ENCODE measurements at regions not wholly inside any gene's neighbourhood (a gene's known extent, or its start where the extent isn't known, plus 50 kb on each side); places are given as distances from the start of the nearest gene placed in this dataset.
"Not testable (repeated sequence)": the region's sequence is repeated elsewhere in the genome, so short reads cannot be mapped to it uniquely, and the experiment has no call there.

GRCh38 chr4:59540311-59540710 lies 1659.8 kb upstream of the ADGRL3 start:
- TF ChIP-seq EZH2 (IDR thresholded peaks at IDR 0.05; ENCODE audit: borderline replicate concordance, low read depth, low read length, poor library complexity, severe bottlenecking) (no peak), CTCF (conservative IDR thresholded peaks at IDR 0.05; ENCODE audit: low read depth, low read length) (no peak)
- BruUV-seq (replicated peaks), result no TSS peak
- CTCF ChIA-PET, result no interaction called here
- H3K4me1 ChIP-seq (ENCODE audit: insufficient read depth, low read length, poor library complexity, severe bottlenecking), result no peaks in the 10 kb centered on the region
- no peak for DNase-seq (ENCODE audit: low spot score)
- H3K27me3 ChIP-seq (replicated peaks; ENCODE audit: insufficient read depth, low read depth, low read length, poor library complexity), result no peaks in the 10 kb centered on the region
- no peaks in the 10 kb centered on the region for H3K36me3 ChIP-seq (ENCODE audit: insufficient read depth, low read length, poor library complexity, severe bottlenecking)
- intact Hi-C loops (cut with micrococcal nuclease; ENCODE audit: unreplicated experiment), result no loop called here
- H3K4me3 ChIP-seq (ENCODE audit: low read depth, low read length, poor library complexity, severe bottlenecking), result no peak overlapping the region
- POLR2A ChIA-PET (ENCODE audit: low non-redundant PET), result no interaction called here
- no peak overlapping the region for H3K27ac ChIP-seq (ENCODE audit: low read depth, low read length, poor library complexity, severe bottlenecking)
- no peaks in the 10 kb centered on the region for H3K9me3 ChIP-seq (ENCODE audit: low read depth, low read length, poor library complexity, severe bottlenecking)

DNA sequence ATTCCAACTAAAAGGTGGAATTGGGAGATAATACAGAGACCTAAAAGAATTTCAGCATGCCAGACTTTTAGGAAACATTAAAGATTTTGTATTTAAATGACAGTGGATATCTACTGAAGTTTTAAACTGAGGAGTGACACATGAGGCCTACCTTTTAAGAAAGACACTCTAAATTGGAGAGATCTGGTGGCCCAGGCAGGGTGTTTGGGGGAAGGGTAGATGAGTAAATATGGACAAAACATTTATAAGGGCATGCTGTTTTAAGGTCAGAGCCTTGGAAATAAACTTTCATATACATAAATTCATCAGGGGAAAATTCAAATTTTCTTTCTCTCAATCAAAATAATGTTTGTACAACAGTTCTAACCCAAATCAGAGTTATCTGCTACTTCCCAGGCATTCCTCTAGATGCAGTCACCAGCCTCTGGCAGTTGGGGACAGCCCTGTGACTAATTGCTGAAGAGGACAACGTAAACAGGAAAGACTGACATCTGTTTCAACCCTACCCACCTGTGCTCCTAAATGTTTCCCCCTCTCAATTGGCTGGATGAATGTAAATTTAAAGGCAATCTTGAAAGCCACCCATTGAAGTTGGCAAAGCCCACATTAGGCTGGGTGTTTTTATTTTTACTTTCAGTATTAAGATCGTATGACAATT lies 1646.9 kb upstream of the ADGRL3 start:
- ChIA-PET POLR2A (ENCODE audit: low non-redundant PET) (no interaction called here), CTCF (no interaction called here)
- no TSS peak for BruUV-seq (replicated peaks)
- H3K4me3 ChIP-seq (ENCODE audit: low read depth, low read length, poor library complexity, severe bottlenecking), result no peak overlapping the region
- intact Hi-C loops (cut with micrococcal nuclease; ENCODE audit: unreplicated experiment), result no loop called here
- H3K4me1 ChIP-seq (ENCODE audit: insufficient read depth, low read length, poor library complexity, severe bottlenecking), result no peaks in the 10 kb centered on the region
- no peak for DNase-seq (ENCODE audit: low spot score)
- H3K36me3 ChIP-seq (ENCODE audit: insufficient read depth, low read length, poor library complexity, severe bottlenecking), result no peaks in the 10 kb centered on the region
- no peaks in the 10 kb centered on the region for H3K9me3 ChIP-seq (ENCODE audit: low read depth, low read length, poor library complexity, severe bottlenecking)
- no peaks in the 10 kb centered on the region for H3K27me3 ChIP-seq (replicated peaks; ENCODE audit: insufficient read depth, low read depth, low read length, poor library complexity)
- no peak overlapping the region for H3K27ac ChIP-seq (ENCODE audit: low read depth, low read length, poor library complexity, severe bottlenecking)
- TF ChIP-seq CTCF (conservative IDR thresholded peaks at IDR 0.05; ENCODE audit: low read depth, low read length) (no peak), EZH2 (IDR thresholded peaks at IDR 0.05; ENCODE audit: borderline replicate concordance, low read depth, low read length, poor library complexity, severe bottlenecking) (no peak)

- H3K27me3 ChIP-seq (replicated peaks; ENCODE audit: insufficient read depth, low read depth, low read length, poor library complexity), result no peaks in the 10 kb centered on the region
- H3K27ac ChIP-seq (ENCODE audit: low read depth, low read length, poor library complexity, severe bottlenecking), result no peak overlapping the region
- no peak for DNase-seq (ENCODE audit: low spot score)
- no TSS peak for BruUV-seq (replicated peaks)
- H3K4me3 ChIP-seq (ENCODE audit: low read depth, low read length, poor library complexity, severe bottlenecking), result no peak overlapping the region
- CTCF ChIA-PET, result no interaction called here
- TF ChIP-seq EZH2 (IDR thresholded peaks at IDR 0.05; ENCODE audit: borderline replicate concordance, low read depth, low read length, poor library complexity, severe bottlenecking) (no peak), CTCF (conservative IDR thresholded peaks at IDR 0.05; ENCODE audit: low read depth, low read length) (no peak)
- POLR2A ChIA-PET (ENCODE audit: low non-redundant PET), result no interaction called here
- intact Hi-C loops (cut with micrococcal nuclease; ENCODE audit: unreplicated experiment), result no loop called here
- no peaks in the 10 kb centered on the region for H3K9me3 ChIP-seq (ENCODE audit: low read depth, low read length, poor library complexity, severe bottlenecking)
- H3K4me1 ChIP-seq (ENCODE audit: insufficient read depth, low read length, poor library complexity, severe bottlenecking), result no peaks in the 10 kb centered on the region
- H3K36me3 ChIP-seq (ENCODE audit: insufficient read depth, low read length, poor library complexity, severe bottlenecking), result no peaks in the 10 kb centered on the region
Measured at GRCh38 chr4:59553721-59554091, 1646.4 kb upstream of the ADGRL3 start.

DNA sequence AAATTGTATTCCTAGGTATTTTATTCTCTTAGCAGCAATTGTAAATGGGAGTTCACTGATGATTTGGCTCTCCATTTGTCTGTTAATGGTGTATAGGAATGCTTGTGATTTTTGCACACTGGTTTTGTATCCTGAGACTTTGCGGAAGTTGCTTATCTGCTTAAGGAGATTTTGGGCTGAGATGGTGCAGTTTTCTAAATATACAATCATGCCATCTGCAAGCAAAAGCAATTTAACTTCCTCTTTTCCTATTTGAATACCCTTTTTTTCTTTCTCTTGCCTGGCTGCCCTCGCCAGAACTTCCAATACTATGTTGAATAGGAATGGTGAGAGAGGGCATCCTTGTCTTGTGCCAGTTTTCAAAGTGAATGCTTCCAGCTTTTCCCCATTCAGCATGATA lies 1643.9 kb upstream of the ADGRL3 start:
- H3K27me3 ChIP-seq (replicated peaks; ENCODE audit: insufficient read depth, low read depth, low read length, poor library complexity); BruUV-seq (replicated peaks); H3K36me3 ChIP-seq (ENCODE audit: insufficient read depth, low read length, poor library complexity, severe bottlenecking); intact Hi-C loops (cut with micrococcal nuclease; ENCODE audit: unreplicated experiment); CTCF ChIA-PET; H3K27ac ChIP-seq (ENCODE audit: low read depth, low read length, poor library complexity, severe bottlenecking); DNase-seq (ENCODE audit: low spot score); POLR2A ChIA-PET (ENCODE audit: low non-redundant PET); H3K4me3 ChIP-seq (ENCODE audit: low read depth, low read length, poor library complexity, severe bottlenecking); H3K4me1 ChIP-seq (ENCODE audit: insufficient read depth, low read length, poor library complexity, severe bottlenecking); H3K9me3 ChIP-seq (ENCODE audit: low read depth, low read length, poor library complexity, severe bottlenecking): not testable (repeated sequence)

GRCh38 chr4:59560141-59560648 lies 1639.9 kb upstream of the ADGRL3 start:
- not testable (repeated sequence) for BruUV-seq (replicated peaks)

More at GRCh38 chr4:59560141-59560648, 1639.9 kb upstream of the ADGRL3 start:
- CTCF ChIA-PET; DNase-seq (ENCODE audit: low spot score); H3K9me3 ChIP-seq (ENCODE audit: low read depth, low read length, poor library complexity, severe bottlenecking); H3K27me3 ChIP-seq (replicated peaks; ENCODE audit: insufficient read depth, low read depth, low read length, poor library complexity); POLR2A ChIA-PET (ENCODE audit: low non-redundant PET); H3K4me1 ChIP-seq (ENCODE audit: insufficient read depth, low read length, poor library complexity, severe bottlenecking); intact Hi-C loops (cut with micrococcal nuclease; ENCODE audit: unreplicated experiment); H3K36me3 ChIP-seq (ENCODE audit: insufficient read depth, low read length, poor library complexity, severe bottlenecking); H3K27ac ChIP-seq (ENCODE audit: low read depth, low read length, poor library complexity, severe bottlenecking); H3K4me3 ChIP-seq (ENCODE audit: low read depth, low read length, poor library complexity, severe bottlenecking): not testable (repeated sequence)
